ENCODE measurements at regions not wholly inside any gene's neighbourhood (a gene's known extent, or its start where the extent isn't known, plus 50 kb on each side); places are given as distances from the start of the nearest gene placed in this dataset.

- Histone ChIP-seq H3K27ac (no peak overlapping the region), H3K9me3 (no peaks in the 10 kb centered on the region), H3K27me3 (no peaks in the 10 kb centered on the region), H3K36me3 (no peaks in the 10 kb centered on the region), H3K4me3 (no peak overlapping the region), H3K4me1 (no peaks in the 10 kb centered on the region)
- intact Hi-C loops (cut with DNase I) = no loop called here
- no peak for TF ChIP-seq POLR2AphosphoS5 (IDR thresholded peaks at IDR 0.05)
- no peak for TF ChIP-seq CTCF (IDR thresholded peaks at IDR 0.05)
- TF ChIP-seq EP300 (IDR thresholded peaks at IDR 0.05) = no peak
- no peak for TF ChIP-seq POLR2A (IDR thresholded peaks at IDR 0.05)
- 96 to 98% methylated on average over 5 of the region's 5 CpGs for WGBS, 2 donors
- DNase-seq = no peak
Measured at GRCh38 chr14:32003585-32003984, 73.5 kb upstream of the ARHGAP5 start.

GRCh38 chr14:32004300-32004699, 72.8 kb upstream of the ARHGAP5 start:
- DNase-seq = no peak
- H3K27me3 ChIP-seq = no peaks in the 10 kb centered on the region
- no peaks in the 10 kb centered on the region for H3K9me3 ChIP-seq
- no peaks in the 10 kb centered on the region for H3K4me1 ChIP-seq
- 61 to 84% methylated on average over 4 of the region's 4 CpGs for WGBS, 2 donors
- intact Hi-C loops (cut with DNase I) = no loop called here
- no peak overlapping the region for H3K27ac ChIP-seq
- H3K36me3 ChIP-seq = no peaks in the 10 kb centered on the region
- no peak overlapping the region for H3K4me3 ChIP-seq
- TF ChIP-seq POLR2A (IDR thresholded peaks at IDR 0.05) (no peak), EP300 (IDR thresholded peaks at IDR 0.05) (no peak), POLR2AphosphoS5 (IDR thresholded peaks at IDR 0.05) (no peak), CTCF (IDR thresholded peaks at IDR 0.05) (no peak)

- no peaks in the 10 kb centered on the region for H3K4me1 ChIP-seq
- H3K36me3 ChIP-seq = no peaks in the 10 kb centered on the region
- no peak overlapping the region for H3K27ac ChIP-seq
- WGBS, 2 donors = 95 to 97% methylated on average over 5 of the region's 5 CpGs
- DNase-seq = no peak
- H3K27me3 ChIP-seq = no peaks in the 10 kb centered on the region
- intact Hi-C loops (cut with DNase I) = no loop called here
- no peaks in the 10 kb centered on the region for H3K9me3 ChIP-seq
- H3K4me3 ChIP-seq = no peak overlapping the region
- TF ChIP-seq POLR2AphosphoS5 (IDR thresholded peaks at IDR 0.05) (no peak), EP300 (IDR thresholded peaks at IDR 0.05) (no peak), POLR2A (IDR thresholded peaks at IDR 0.05) (no peak), CTCF (IDR thresholded peaks at IDR 0.05) (no peak)
Measured at GRCh38 chr14:32005628-32006027, 71.5 kb upstream of the ARHGAP5 start.

- Histone ChIP-seq H3K9me3 (no peaks in the 10 kb centered on the region), H3K27ac (no peak overlapping the region)
- WGBS, 2 donors = 76 to 80% methylated on average over 14 of the region's 14 CpGs
Measured at GRCh38 chr14:32006263-32007110, 70.6 kb upstream of the ARHGAP5 start.

More at GRCh38 chr14:32006263-32007110, 70.6 kb upstream of the ARHGAP5 start:
- TF ChIP-seq EP300 (IDR thresholded peaks at IDR 0.05) (no peak), POLR2A (IDR thresholded peaks at IDR 0.05) (no peak), CTCF (IDR thresholded peaks at IDR 0.05) (no peak), POLR2AphosphoS5 (IDR thresholded peaks at IDR 0.05) (no peak)
- Histone ChIP-seq H3K4me3 (no peak overlapping the region), H3K4me1 (no peaks in the 10 kb centered on the region), H3K36me3 (no peaks in the 10 kb centered on the region), H3K27me3 (no peaks in the 10 kb centered on the region)
- intact Hi-C loops (cut with DNase I) = no loop called here
- no peak for DNase-seq
